ENCODE measurements at regions not wholly inside any gene's neighbourhood (a gene's known extent, or its start where the extent isn't known, plus 50 kb on each side); places are given as distances from the start of the nearest gene placed in this dataset.

GRCh38 chr5:164627021-164627420, 1121.6 kb downstream of the MAT2B start:
- no peak overlapping the region for H3K27ac ChIP-seq (ENCODE audit: low read depth, low read length)
- H3K9me3 ChIP-seq (ENCODE audit: control insufficient read depth, low read length) = no peaks in the 10 kb centered on the region
- DNase-seq = no peak
- H3K4me3 Mint-ChIP-seq = no peak overlapping the region
- H3K9ac ChIP-seq (ENCODE audit: extremely low read depth, low read length, poor library complexity, severe bottlenecking) = no peak overlapping the region
- 87 to 100% methylated on average over 2 to 4 of the region's 4 CpGs for WGBS, 2 experiments (ENCODE audit: insufficient coverage in 1 of 2, insufficient read length in 1 of 2)
- H3K27me3 ChIP-seq (ENCODE audit: control insufficient read depth, insufficient read depth, low read length, poor library complexity, severe bottlenecking) = no peaks in the 10 kb centered on the region
- TF ChIP-seq CTCF (conservative IDR thresholded peaks at IDR 0.05) = no peak
- peaks cover 7% of the 10 kb centered on the region for H3K9me3 Mint-ChIP-seq
- no peak overlapping the region for H3K27ac Mint-ChIP-seq
- no peaks in the 10 kb centered on the region for H3K27me3 Mint-ChIP-seq (ENCODE audit: insufficient read depth)
- no peaks in the 10 kb centered on the region for H3K36me3 ChIP-seq (ENCODE audit: control insufficient read depth, insufficient read depth, low read length)
- H3K4me1 ChIP-seq (ENCODE audit: control insufficient read depth, insufficient read depth, low read length) = no peaks in the 10 kb centered on the region
- H3K36me3 Mint-ChIP-seq (ENCODE audit: low read depth) = no peaks in the 10 kb centered on the region
- H3K4me3 ChIP-seq (ENCODE audit: low read length) = no peak overlapping the region
- no peaks in the 10 kb centered on the region for H3K4me1 Mint-ChIP-seq

GRCh38 chr5:164636456-164636855, 1131.0 kb downstream of the MAT2B start:
- H3K36me3 Mint-ChIP-seq (ENCODE audit: low read depth) = no peaks in the 10 kb centered on the region
- no peak for TF ChIP-seq CTCF (conservative IDR thresholded peaks at IDR 0.05)
- no peak overlapping the region for H3K27ac Mint-ChIP-seq
- no peaks in the 10 kb centered on the region for H3K27me3 Mint-ChIP-seq (ENCODE audit: insufficient read depth)
- no peak overlapping the region for H3K4me3 ChIP-seq (ENCODE audit: low read length)
- H3K9me3 Mint-ChIP-seq = no peaks in the 10 kb centered on the region
- DNase-seq = no peak
- no peaks in the 10 kb centered on the region for H3K36me3 ChIP-seq (ENCODE audit: control insufficient read depth, insufficient read depth, low read length)
- H3K9me3 ChIP-seq (ENCODE audit: control insufficient read depth, low read length) = no peaks in the 10 kb centered on the region
- H3K27me3 ChIP-seq (ENCODE audit: control insufficient read depth, insufficient read depth, low read length, poor library complexity, severe bottlenecking) = no peaks in the 10 kb centered on the region
- H3K27ac ChIP-seq (ENCODE audit: low read depth, low read length) = no peak overlapping the region
- H3K4me1 Mint-ChIP-seq = peaks cover 5% of the 10 kb centered on the region
- H3K4me1 ChIP-seq (ENCODE audit: control insufficient read depth, insufficient read depth, low read length) = no peaks in the 10 kb centered on the region
- WGBS, 2 experiments (ENCODE audit: insufficient coverage in 1 of 2, insufficient read length in 1 of 2) = 91% methylated on average over 1 of the region's 1 CpG; no CpG with 5 or more reads in 1 of the 2 experiments
- no peak overlapping the region for H3K4me3 Mint-ChIP-seq
- H3K9ac ChIP-seq (ENCODE audit: extremely low read depth, low read length, poor library complexity, severe bottlenecking) = no peak overlapping the region

- Histone ChIP-seq H3K27ac (ENCODE audit: low read depth, low read length) (no peak overlapping the region), H3K36me3 (ENCODE audit: control insufficient read depth, insufficient read depth, low read length) (no peaks in the 10 kb centered on the region), H3K4me3 (ENCODE audit: low read length) (no peak overlapping the region), H3K27me3 (ENCODE audit: control insufficient read depth, insufficient read depth, low read length, poor library complexity, severe bottlenecking) (no peaks in the 10 kb centered on the region), H3K9ac (ENCODE audit: extremely low read depth, low read length, poor library complexity, severe bottlenecking) (no peak overlapping the region), H3K4me1 (ENCODE audit: control insufficient read depth, insufficient read depth, low read length) (no peaks in the 10 kb centered on the region), H3K9me3 (ENCODE audit: control insufficient read depth, low read length) (no peaks in the 10 kb centered on the region)
- Mint-ChIP-seq H3K27me3 (ENCODE audit: insufficient read depth) (no peaks in the 10 kb centered on the region), H3K36me3 (ENCODE audit: low read depth) (no peaks in the 10 kb centered on the region), H3K27ac (no peak overlapping the region), H3K4me1 (peaks cover 5% of the 10 kb centered on the region), H3K9me3 (no peaks in the 10 kb centered on the region), H3K4me3 (no peak overlapping the region)
- DNase-seq = no peak
- WGBS, 2 experiments (ENCODE audit: insufficient coverage in 1 of 2, insufficient read length in 1 of 2) = 89% methylated on average over 4 of the region's 4 CpGs; no CpG with 5 or more reads in 1 of the 2 experiments
- TF ChIP-seq CTCF (conservative IDR thresholded peaks at IDR 0.05) = no peak
Measured at GRCh38 chr5:164637931-164638521, 1132.6 kb downstream of the MAT2B start.

Data from endodermal cell (in vitro differentiated cells).